22Rv1 (cell line): ENCODE measurements at regions not wholly inside any gene's neighbourhood (a gene's known extent, or its start where the extent isn't known, plus 50 kb on each side); places are given as distances from the start of the nearest gene placed in this dataset.

Experiments used
- H3K27ac ChIP-seq: fragments of 450-650 bp; 2 replicates; pipeline ENCODE4 v1.5.1; 2017
- CTCF ChIP-seq: fragments of 450-650 bp; IDR thresholded peaks from 2 replicates; pipeline ENCODE4 v1.5.1; 2017; ENCODE audit warnings: mild to moderate bottlenecking
- ZFX ChIP-seq: fragments of 450-650 bp; IDR thresholded peaks from 2 replicates; pipeline ENCODE4 v1.6.1; 2017; ENCODE audit warnings: antibody characterized with exemption, borderline replicate concordance

GRCh38 chr17:54839447-54839846 is 61.2 kb upstream of the TOM1L1 start:
- no peak for TF ChIP-seq CTCF
- TF ChIP-seq ZFX, result no peak
- no peak overlapping the region for H3K27ac ChIP-seq

- no peak overlapping the region for H3K27ac ChIP-seq
- TF ChIP-seq CTCF (no peak), ZFX (no peak)
Measured at GRCh38 chr17:54840885-54841591, 59.6 kb upstream of the TOM1L1 start.

- H3K27ac ChIP-seq, result no peak overlapping the region
- no peak for TF ChIP-seq CTCF
- no peak for TF ChIP-seq ZFX
Measured at GRCh38 chr17:54841656-54842055, 59.0 kb upstream of the TOM1L1 start.

GRCh38 chr17:54844233-54844632 is 56.4 kb upstream of the TOM1L1 start:
- no peak for TF ChIP-seq CTCF
- TF ChIP-seq ZFX, result no peak
- H3K27ac ChIP-seq, result no peak overlapping the region

GRCh38 chr17:54848368-54848987 is 52.2 kb upstream of the TOM1L1 start:
- TF ChIP-seq ZFX (no peak), CTCF (no peak)
- no peak overlapping the region for H3K27ac ChIP-seq

- TF ChIP-seq CTCF (no peak), ZFX (no peak)
- H3K27ac ChIP-seq, result no peak overlapping the region
Measured at GRCh38 chr17:54849660-54850059, 51.0 kb upstream of the TOM1L1 start.
